Mucosa of descending colon (tissue), 3 donors: ENCODE measurements at regions not wholly inside any gene's neighbourhood (a gene's known extent, or its start where the extent isn't known, plus 50 kb on each side); places are given as distances from the start of the nearest gene placed in this dataset.
A peak's percentile ranks its signal among the peaks of the same experiment; 100 is the strongest.

ENCODE experiments used
- ATAC-seq: fragments of 200-7000 bp; cut with Tn5 transposase; one replicate; pipeline ENCODE4 v1.9.1; 2020; ENCODE audit warnings: mild to moderate bottlenecking, moderate library complexity
- DNase-seq, 3 donors: peaks; one replicate each; pipeline ENCODE4 v3.0.0-alpha.2; 2020
- H3K36me3 ChIP-seq: fragments of 200-600 bp; one replicate; pipeline ENCODE4 v1.8.0; 2021; ENCODE audit warnings: low read depth, mild to moderate bottlenecking
- H3K4me1 ChIP-seq: fragments of 200-600 bp; one replicate; pipeline ENCODE4 v1.8.0; 2021; ENCODE audit warnings: low read depth, mild to moderate bottlenecking
- H3K4me3 ChIP-seq: fragments of 200-600 bp; one replicate; pipeline ENCODE4 v1.8.0; 2021; ENCODE audit warnings: mild to moderate bottlenecking
- H3K9me3 ChIP-seq: fragments of 200-600 bp; one replicate; pipeline ENCODE4 v1.8.0; 2021; ENCODE audit warnings: mild to moderate bottlenecking
- CTCF ChIP-seq: fragments of 200-600 bp; IDR thresholded peaks from one replicate; pipeline ENCODE4 v1.8.0; 2022; ENCODE audit warnings: antibody characterized with exemption, mild to moderate bottlenecking
- intact Hi-C, 2 donors: fragments of 100-400 bp; cut with DNase I in 1 of 2; cut with micrococcal nuclease in 1 of 2; formaldehyde crosslinking; loops; one replicate each; pipeline versions ENCODE4 v1.11.0 to v1.11.1; 2022; cut with DNase I, micrococcal nuclease
- donor health status: DM: no; HTN: no; CAD: no; lungs with moderate emphysema.
- donor health status: DM: no; HTN: no; CAD: no.
- donor health status: DM: no; HTN: yes; CAD: no.

- Histone ChIP-seq H3K4me3 (no peak overlapping the region), H3K9me3 (no peaks in the 10 kb centered on the region), H3K36me3 (no peaks in the 10 kb centered on the region), H3K4me1 (no peaks in the 10 kb centered on the region)
- ATAC-seq: peak; percentile 24
- intact Hi-C loops: no loop called here
- no peak for DNase-seq
- TF ChIP-seq CTCF: no peak
Observed at GRCh38 chr5:32506201-32506661, 61.7 kb upstream of the ZFR start.

- ATAC-seq (peak; percentile 17), DNase-seq (no peak)
- Histone ChIP-seq H3K4me1 (no peaks in the 10 kb centered on the region), H3K9me3 (no peaks in the 10 kb centered on the region), H3K4me3 (no peak overlapping the region), H3K36me3 (no peaks in the 10 kb centered on the region)
- TF ChIP-seq CTCF: no peak
- intact Hi-C loops: no loop called here
Observed at GRCh38 chr5:32505756-32506155, 61.2 kb upstream of the ZFR start.

GRCh38 chr5:32504989-32505596 is 60.6 kb upstream of the ZFR start:
- DNase-seq (peak in 1 of 3 donors; percentile 33), ATAC-seq (peak; percentile 69)
- no peaks in the 10 kb centered on the region for H3K9me3 ChIP-seq
- H3K4me1 ChIP-seq: no peaks in the 10 kb centered on the region
- no peaks in the 10 kb centered on the region for H3K36me3 ChIP-seq
- TF ChIP-seq CTCF: no peak
- intact Hi-C loops: no loop called here
- H3K4me3 ChIP-seq: no peak overlapping the region

- no peak for ATAC-seq
- no peak for TF ChIP-seq CTCF
- intact Hi-C loops: no loop called here
Observed at GRCh38 chr5:32504329-32504988, 59.9 kb upstream of the ZFR start.

GRCh38 chr5:32503261-32503660 is 58.7 kb upstream of the ZFR start:
- no peaks in the 10 kb centered on the region for H3K9me3 ChIP-seq
- no peak for TF ChIP-seq CTCF
- DNase-seq (no peak), ATAC-seq (no peak)
- H3K36me3 ChIP-seq: no peaks in the 10 kb centered on the region
- no peaks in the 10 kb centered on the region for H3K4me1 ChIP-seq
- no peak overlapping the region for H3K4me3 ChIP-seq
- intact Hi-C loops: no loop called here

More at GRCh38 chr5:32504329-32504988, 59.9 kb upstream of the ZFR start:
- Histone ChIP-seq H3K4me3 (no peak overlapping the region), H3K9me3 (no peaks in the 10 kb centered on the region), H3K36me3 (no peaks in the 10 kb centered on the region), H3K4me1 (no peaks in the 10 kb centered on the region)
- DNase-seq: no peak
